HFFc6 (cell line): ENCODE measurements at regions not wholly inside any gene's neighbourhood (a gene's known extent, or its start where the extent isn't known, plus 50 kb on each side); places are given as distances from the start of the nearest gene placed in this dataset.

ENCODE experiments used
- DNase-seq: peaks from one replicate; pipeline ENCODE4 v3.0.0-alpha.2; 2018
- H3K27ac Mint-ChIP-seq: 2 replicates; pipeline ENCODE4 v1.8.0; 2020; ENCODE audit warnings: mild to moderate bottlenecking, mixed read lengths
- H3K27me3 Mint-ChIP-seq: 2 replicates; pipeline ENCODE4 v1.8.0; 2021; ENCODE audit warnings: mild to moderate bottlenecking, moderate library complexity, mixed read lengths; ENCODE audit not compliant: insufficient read depth
- H3K36me3 Mint-ChIP-seq: 2 replicates; pipeline ENCODE4 v1.8.0; 2021; ENCODE audit warnings: low read depth, mixed read lengths
- H3K4me1 Mint-ChIP-seq: 2 replicates; pipeline ENCODE4 v1.8.0; 2020; ENCODE audit warnings: low read depth, mixed read lengths
- H3K4me3 Mint-ChIP-seq: 2 replicates; pipeline ENCODE4 v1.8.0; 2020; ENCODE audit warnings: mild to moderate bottlenecking, moderate library complexity, mixed read lengths
- H3K9me3 Mint-ChIP-seq: 2 replicates; pipeline ENCODE4 v1.8.0; 2020; ENCODE audit warnings: mild to moderate bottlenecking, mixed read lengths
- CTCF ChIP-seq: fragments of 200-600 bp; sonication (generic); IDR thresholded peaks from 2 replicates; pipeline ENCODE4 v1.5.0; 2021; ENCODE audit warnings: antibody characterized with exemption, mild to moderate bottlenecking

- H3K4me1 Mint-ChIP-seq = no peaks in the 10 kb centered on the region
- no peaks in the 10 kb centered on the region for H3K36me3 Mint-ChIP-seq
- DNase-seq = no peak
These were observed 389.8 kb downstream of the ETNK1 start for GRCh38 chr12:23014749-23015148.

GRCh38 chr12:23025372-23026016 is 400.5 kb downstream of the ETNK1 start:
- H3K36me3 Mint-ChIP-seq = no peaks in the 10 kb centered on the region
- no peak for DNase-seq
- peaks cover 17% of the 10 kb centered on the region for H3K9me3 Mint-ChIP-seq
- H3K27ac Mint-ChIP-seq = no peak overlapping the region
- H3K27me3 Mint-ChIP-seq = no peaks in the 10 kb centered on the region; the same call in 1 of the 2 replicates
- no peak overlapping the region for H3K4me3 Mint-ChIP-seq
- TF ChIP-seq CTCF = no peak
- no peaks in the 10 kb centered on the region for H3K4me1 Mint-ChIP-seq

More at GRCh38 chr12:23014749-23015148, 389.8 kb downstream of the ETNK1 start:
- Mint-ChIP-seq H3K4me3 (no peak overlapping the region), H3K27ac (no peak overlapping the region), H3K27me3 (no peaks in the 10 kb centered on the region), H3K9me3 (no peaks in the 10 kb centered on the region; the same call in 1 of the 2 replicates)
- TF ChIP-seq CTCF = no peak

DNA sequence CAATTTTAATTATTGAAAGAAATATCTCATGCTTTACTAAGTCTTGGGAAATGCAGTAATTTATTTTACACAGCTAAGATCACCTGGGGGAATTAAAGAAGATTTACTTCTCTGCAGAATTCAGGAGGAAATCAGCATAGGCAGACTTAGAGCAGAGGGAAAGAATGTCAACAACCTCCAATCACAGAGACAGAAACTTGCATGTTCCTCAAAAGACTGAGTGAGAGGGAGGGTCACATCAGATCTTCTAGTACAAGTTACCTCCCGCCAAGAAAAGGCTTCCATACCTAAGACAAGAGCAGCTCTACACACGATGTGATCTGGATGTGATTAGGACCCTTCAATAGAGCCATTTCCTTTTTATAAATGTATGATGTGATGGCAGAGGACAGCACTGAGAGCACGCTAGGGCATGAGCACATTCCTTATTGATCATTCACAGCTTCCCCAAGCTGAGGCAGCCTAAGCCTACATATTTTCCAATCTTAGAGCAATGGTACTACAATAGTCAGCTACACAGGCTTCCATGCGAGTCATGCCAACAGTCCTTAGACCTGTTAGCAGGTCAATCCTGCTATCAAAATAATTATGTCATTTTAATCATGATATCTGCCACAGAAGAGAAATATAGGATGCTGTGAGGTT is 403.3 kb downstream of the ETNK1 start:
- Mint-ChIP-seq H3K27ac (no peak overlapping the region), H3K9me3 (peaks cover 20% of the 10 kb centered on the region; the same call in 1 of the 2 replicates), H3K36me3 (no peaks in the 10 kb centered on the region), H3K27me3 (no peaks in the 10 kb centered on the region; the same call in 1 of the 2 replicates), H3K4me3 (no peak overlapping the region), H3K4me1 (no peaks in the 10 kb centered on the region)
- no peak for TF ChIP-seq CTCF
- DNase-seq = no peak

DNA sequence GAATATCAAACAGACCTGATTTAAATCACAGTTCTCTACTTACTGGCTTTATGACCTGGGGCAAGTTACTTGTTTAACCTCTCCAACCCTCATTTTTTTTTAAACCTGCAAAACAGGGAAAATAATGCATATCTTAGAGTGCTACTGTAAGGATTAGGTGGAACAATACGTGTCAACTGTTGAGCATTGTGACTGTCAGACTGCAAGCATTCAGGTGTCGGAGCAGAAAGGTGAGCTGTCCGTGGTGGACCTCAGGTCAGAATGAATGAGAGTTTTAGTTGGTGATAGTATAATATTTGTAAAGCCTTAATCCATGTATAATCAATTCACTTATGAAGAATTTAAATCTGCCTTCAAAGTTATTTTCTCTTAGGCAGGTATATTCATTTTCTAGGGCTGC is 404.2 kb downstream of the ETNK1 start:
- Mint-ChIP-seq H3K4me1 (no peaks in the 10 kb centered on the region), H3K27ac (no peak overlapping the region), H3K36me3 (no peaks in the 10 kb centered on the region), H3K9me3 (peaks cover 20% of the 10 kb centered on the region; the same call in 1 of the 2 replicates), H3K4me3 (no peak overlapping the region), H3K27me3 (no peaks in the 10 kb centered on the region; the same call in 1 of the 2 replicates)
- DNase-seq = no peak
- TF ChIP-seq CTCF = no peak

DNA sequence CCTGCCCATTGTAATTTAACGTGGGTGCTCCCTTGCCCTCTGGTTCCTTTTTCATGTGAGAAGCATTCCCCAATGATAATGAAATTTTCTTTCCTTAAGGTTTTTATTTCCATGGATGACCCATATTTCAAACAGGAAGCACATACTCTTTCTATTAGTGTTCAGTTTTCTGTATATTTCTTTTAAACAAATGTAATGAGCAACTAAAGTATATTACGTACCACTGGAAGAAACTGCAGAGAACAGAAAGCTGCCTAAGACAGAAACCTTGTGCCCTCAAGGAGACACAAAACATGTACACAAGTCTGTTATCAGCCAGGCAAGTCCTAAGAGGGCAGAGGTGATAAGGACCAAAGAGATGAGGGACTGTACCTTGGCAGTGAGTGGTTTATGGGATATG is 414.9 kb downstream of the ETNK1 start:
- no peak overlapping the region for H3K27ac Mint-ChIP-seq
- no peaks in the 10 kb centered on the region for H3K4me1 Mint-ChIP-seq
- no peaks in the 10 kb centered on the region for H3K27me3 Mint-ChIP-seq
- DNase-seq = no peak
- peaks cover 11% of the 10 kb centered on the region for H3K9me3 Mint-ChIP-seq
- no peak for TF ChIP-seq CTCF
- no peaks in the 10 kb centered on the region for H3K36me3 Mint-ChIP-seq
- H3K4me3 Mint-ChIP-seq = no peak overlapping the region
